ENCODE measurements at regions not wholly inside any gene's neighbourhood (a gene's known extent, or its start where the extent isn't known, plus 50 kb on each side); places are given as distances from the start of the nearest gene placed in this dataset.
A peak's percentile ranks its signal among the peaks of the same experiment; 100 is the strongest.

DNA sequence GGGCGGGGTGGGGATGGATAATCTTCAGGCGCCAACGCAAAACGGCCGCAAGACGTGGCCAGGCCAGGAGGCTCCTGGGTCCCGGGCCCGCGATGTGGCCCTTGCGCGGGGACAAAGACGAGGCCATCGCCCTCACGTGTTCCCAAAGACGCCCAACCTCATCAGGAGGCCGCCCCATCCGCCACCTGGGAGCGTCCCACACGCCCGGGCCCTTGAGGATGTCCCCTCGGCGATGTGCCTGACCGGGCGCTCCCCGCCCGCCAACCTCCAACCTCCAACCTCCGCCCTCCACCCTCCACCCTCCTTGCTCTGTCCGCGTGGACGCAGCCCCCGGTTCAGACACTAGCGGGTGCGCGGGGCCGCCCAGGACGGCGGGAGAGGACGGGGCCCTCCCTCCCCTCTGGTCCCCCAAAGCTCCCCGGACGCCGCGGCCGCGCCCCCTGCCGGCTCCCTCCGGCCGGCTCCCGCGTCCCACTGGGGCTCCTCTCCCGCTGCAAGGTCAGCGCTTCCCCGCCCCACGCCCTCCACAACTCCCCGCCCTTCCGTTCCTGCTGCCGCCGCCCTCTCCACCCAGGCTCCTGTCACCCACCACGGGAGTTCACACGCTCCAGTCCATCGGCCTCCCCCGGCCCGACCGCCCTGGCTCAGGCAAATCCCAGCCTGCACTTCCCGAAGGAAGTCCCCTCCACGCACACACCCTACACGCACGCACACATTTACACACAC, 250.8 kb upstream of the RPL38 start:
- peak; percentile 15 to 19 for DNase-seq (ENCODE audit: low read depth in 2 of 2)

DNA sequence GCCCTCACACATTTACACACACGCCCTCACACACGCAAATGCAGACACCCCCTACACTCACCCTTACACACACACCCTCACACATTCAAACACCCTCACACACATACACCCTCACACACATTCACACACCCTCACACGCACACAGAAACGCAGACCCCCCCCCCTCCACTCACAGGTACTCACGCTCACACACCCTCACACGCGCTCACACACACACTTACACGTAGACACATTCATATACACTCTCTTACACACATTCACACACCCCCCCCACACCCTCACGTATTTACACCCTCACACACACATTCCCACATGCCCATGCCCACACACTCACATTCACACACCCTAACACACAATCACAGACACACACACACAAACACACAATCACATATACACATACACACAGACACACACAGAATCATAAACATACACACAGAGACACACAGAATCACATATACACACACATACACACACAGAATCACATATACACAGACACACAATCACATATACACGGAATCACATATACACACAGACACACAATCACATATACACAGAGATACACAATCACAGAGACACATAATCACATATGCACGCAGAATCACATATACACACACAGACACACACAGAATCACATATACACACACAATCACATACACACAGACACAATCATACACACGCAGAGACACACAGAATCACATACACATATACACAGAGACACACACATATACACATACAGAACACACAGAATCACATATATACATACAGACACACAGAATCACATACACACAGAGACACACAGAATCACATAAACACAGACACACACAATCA, 250.1 kb upstream of the RPL38 start:
- DNase-seq (ENCODE audit: low read depth in 2 of 2) = no peak

- DNase-seq (ENCODE audit: low read depth in 2 of 2) = no peak
These were observed 248.5 kb upstream of the RPL38 start for GRCh38 chr17:73954951-73955350.

GRCh38 chr17:73955616-73956015, 247.9 kb upstream of the RPL38 start:
- DNase-seq (ENCODE audit: low read depth in 2 of 2) = no peak

GRCh38 chr17:73956169-73956568, 247.3 kb upstream of the RPL38 start:
- no peak for DNase-seq (ENCODE audit: low read depth in 2 of 2)

DNA sequence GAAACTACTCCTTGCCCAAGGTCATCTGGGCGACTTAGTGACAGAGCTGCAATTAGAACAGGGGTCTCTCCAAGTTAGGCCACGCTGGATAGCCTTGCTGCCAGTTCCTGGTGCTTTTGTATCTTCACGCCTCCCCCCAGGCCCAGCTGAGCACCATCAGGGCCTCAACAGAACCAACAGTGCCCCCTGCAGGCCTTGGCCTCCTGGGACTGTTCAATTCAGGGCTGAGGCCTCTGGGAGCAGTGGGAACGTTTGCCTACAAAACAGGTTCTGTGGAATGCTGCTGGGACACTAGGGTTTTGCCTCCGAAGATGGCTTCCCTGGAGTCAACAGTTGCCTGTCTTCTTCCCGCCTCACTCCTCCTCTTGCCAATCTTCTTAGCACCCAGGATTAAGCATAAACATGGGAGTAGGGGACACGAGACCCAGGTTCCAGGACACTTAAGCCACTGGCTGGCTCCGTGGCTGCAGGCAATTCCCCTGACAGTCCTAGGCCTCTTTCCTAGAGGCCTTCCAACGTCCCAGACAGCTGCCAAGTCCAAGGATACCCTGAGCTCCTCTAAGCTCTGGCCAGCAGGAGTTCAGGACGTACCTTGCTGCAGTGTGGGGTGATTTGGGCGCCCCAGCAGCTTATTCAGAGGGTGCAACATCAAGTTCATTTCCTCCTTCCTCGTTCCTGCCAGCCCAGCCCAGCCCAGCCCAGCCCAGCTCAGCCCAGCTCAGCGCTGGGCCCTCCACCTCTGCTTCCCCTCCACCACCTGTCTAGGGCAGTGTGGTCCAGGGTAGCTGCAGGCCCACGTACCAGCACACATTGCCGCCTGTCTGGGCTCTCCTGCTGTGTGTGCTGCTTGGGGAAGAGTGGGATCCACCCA, 246.6 kb upstream of the RPL38 start:
- peak; percentile 21 to 22 for DNase-seq (ENCODE audit: low read depth in 2 of 2)

DNA sequence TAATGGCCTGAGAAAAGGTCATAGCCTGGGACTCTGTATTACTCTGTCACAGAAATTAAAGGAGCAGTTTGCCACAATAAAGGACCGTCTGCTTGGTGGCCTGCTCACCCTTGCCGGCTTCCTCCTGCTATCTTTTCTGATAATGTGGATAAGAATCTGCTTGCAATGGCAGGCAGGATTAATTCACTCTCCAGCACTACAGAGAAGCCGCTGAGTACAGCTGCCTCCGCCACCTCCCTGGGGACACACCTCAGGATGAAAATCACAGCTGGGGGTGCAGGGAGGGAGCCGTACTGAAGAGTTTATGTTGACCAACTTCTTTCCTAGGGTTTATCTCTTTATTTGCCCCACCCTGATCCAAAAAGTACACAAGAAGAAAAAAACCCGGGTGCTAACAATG, 245.9 kb upstream of the RPL38 start:
- DNase-seq (ENCODE audit: low read depth in 2 of 2) = no peak

DNA sequence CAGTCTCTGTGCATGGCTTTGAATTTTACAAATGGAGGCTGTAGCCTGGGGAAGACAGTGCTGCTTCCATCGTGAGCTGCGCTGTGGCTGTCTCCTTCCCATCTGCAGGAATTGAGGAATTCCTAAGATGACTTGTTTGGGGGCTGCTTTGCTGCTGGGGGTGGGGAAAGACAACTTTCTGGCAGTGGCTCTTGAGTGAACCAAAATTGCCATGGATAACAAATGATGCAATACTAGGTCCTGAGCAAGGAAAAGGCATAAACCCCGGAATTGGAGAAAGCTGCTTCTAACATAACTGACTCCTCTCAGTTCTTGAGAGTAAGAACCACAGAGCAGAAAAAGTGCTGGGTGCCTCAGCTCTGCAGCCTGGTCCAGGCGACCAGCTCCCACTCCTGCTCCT, 245.0 kb upstream of the RPL38 start:
- DNase-seq (ENCODE audit: low read depth in 2 of 2) = no peak

DNA sequence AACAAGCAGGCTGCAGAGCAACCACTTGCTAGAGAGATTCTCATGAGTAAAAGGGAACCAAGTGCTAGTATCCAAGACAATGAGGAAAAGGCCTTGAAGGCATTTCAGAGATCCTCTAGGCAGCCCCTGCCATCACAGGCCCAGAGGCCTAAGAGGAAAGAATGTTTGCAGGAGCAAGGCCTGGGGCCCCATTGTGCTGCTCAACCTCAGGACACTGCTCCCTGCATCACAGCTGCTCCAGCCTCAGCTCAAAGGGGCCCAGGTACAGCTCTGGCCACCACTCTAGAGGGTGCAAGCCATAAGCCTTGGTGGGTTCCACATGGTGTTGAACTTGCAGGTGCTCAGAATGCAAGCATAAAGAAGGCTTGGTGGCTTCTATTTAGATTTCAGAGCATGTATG, 243.0 kb upstream of the RPL38 start:
- no peak for DNase-seq (ENCODE audit: low read depth in 2 of 2)

- DNase-seq (ENCODE audit: low read depth in 2 of 2) = no peak
These were observed 241.2 kb upstream of the RPL38 start for GRCh38 chr17:73962308-73962707.

- DNase-seq (ENCODE audit: low read depth in 2 of 2) = no peak
These were observed 234.8 kb upstream of the RPL38 start for GRCh38 chr17:73968680-73969079.

DNA sequence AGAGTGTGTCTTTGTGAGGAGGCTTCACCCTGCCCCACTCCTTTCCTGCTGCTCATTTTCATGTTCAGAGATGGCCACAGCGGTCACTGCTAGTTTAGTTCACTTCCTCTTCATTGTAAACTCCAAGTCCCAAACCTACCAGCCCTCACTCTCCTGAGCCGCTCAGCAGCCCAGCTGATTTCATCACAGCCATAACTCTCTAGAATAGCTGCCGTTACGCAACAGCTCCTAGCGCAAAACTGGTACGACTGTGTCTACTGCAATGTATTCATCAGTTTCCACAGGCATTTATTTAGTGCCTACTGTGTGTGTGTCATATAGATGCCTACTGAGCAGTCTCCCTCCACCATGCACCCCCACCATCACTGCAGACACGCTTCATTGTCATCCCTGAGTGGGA, 233.5 kb upstream of the RPL38 start:
- no peak for DNase-seq (ENCODE audit: low read depth in 2 of 2)

DNA sequence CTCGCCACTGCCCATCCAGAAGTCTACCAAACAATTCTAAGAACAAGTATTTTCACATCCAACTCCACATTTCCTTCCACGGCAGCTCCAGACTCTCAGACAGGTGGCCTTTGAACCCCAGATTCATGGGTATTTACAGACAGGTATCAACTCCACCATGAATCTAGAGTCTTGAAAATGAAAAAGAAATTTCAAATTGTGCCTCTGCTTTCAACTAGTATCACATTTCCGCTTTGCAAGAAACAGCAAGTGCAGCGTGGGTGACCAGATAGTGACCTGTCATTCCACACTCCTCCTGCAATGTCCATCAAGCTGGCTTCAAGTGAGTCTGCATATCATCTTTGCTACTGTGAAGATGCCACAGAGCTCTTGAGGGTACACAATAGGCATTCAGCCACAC, 232.4 kb upstream of the RPL38 start:
- no peak for DNase-seq (ENCODE audit: low read depth in 2 of 2)

- no peak for DNase-seq (ENCODE audit: low read depth in 2 of 2)
These were observed 231.4 kb upstream of the RPL38 start for GRCh38 chr17:73972056-73972455.

DNA sequence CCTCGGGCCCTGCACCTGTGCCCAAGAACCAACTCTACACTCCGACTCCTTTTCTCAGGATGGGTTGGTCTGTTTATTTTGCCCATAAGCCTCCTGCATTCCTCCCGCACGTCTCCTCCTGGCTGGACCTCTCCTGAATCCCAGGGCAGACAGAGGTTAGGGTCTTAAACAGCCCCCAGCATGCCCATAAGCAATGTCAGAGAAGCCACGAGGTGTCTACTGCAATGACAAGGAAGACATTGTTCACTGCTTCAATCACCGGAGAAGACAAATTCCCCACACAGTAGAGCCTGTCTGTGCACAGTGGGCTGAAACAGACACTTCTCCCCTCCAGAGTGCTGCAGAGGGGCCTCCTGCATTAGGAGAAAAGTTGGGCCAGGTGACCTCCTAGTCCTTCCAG, 230.6 kb upstream of the RPL38 start:
- no peak for DNase-seq (ENCODE audit: low read depth in 2 of 2)

DNA sequence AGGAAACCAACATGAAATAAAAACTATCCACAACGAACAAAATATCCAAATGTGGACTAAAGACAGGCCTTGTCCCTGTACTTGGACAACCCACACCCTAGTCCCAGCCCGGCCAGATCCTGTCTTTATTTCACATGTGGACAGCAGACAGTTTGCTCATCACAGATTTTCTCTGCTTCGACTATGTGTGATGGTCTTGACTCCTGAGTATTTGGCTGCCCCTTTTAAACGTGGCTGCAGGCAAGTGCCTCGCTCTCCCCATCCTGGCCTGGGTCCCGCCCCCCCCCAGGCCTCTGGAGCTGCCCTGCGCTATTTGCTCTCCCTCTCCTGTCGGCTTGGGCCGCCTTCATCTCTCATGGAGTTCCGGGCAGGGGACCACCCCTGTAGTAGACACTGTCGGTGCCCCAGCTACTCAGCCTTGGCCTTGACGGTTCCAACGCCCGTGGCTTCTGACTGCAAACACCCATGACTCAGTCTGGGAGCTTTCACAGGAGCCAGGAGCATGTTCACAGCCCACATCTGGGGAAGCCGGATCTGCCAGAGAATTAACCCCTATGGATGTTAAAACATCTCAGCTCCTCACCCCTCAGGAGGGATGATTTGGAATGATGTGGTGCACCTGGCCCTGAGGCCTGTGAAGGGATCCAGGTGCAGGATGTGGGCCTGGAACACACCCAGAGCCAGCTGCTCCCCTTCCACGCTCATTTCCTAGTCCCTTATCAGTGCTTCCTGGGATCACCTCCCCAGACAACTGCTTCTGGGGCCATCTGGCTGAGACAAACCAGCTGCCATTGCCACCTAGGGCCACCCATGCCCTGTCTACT, 229.7 kb upstream of the RPL38 start:
- no peak for DNase-seq (ENCODE audit: low read depth in 2 of 2)

GRCh38 chr17:73974536-73974935, 228.9 kb upstream of the RPL38 start:
- DNase-seq (ENCODE audit: low read depth in 2 of 2) = no peak

- DNase-seq (ENCODE audit: low read depth in 2 of 2) = no peak
These were observed 227.3 kb upstream of the RPL38 start for GRCh38 chr17:73976147-73976546.

GRCh38 chr17:73976676-73977521, 226.6 kb upstream of the RPL38 start:
- DNase-seq (ENCODE audit: low read depth in 2 of 2) = no peak

- no peak for DNase-seq (ENCODE audit: low read depth in 2 of 2)
These were observed 223.0 kb upstream of the RPL38 start for GRCh38 chr17:73980517-73980916.

DNA sequence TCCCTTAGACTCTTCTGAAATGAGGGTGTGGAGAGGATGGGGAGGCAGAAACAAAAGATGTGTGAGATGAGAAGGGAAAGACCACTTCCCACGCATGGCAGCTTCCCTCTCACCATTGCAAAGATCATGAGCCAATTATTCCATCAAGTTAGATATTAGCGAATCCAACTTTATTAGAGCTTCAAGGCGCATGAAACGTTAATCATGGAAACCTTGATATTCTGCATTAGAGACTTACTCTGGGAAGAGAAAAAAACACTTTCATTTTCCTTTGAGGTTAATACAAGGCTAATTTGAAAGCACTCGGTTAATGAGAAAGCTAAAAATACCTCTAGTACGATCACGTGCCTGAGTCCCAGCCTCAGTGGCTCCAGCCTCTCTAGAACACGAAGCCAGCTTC, 220.6 kb upstream of the RPL38 start:
- DNase-seq (ENCODE audit: low read depth in 2 of 2) = no peak

All from stimulated activated CD8-positive, alpha-beta memory T cell treated with anti-CD3 and anti-CD28 coated beads, Interleukin-15, amount 100 ng/mL, for 48 hours (primary cell).